ENCODE measurements at regions not wholly inside any gene's neighbourhood (a gene's known extent, or its start where the extent isn't known, plus 50 kb on each side); places are given as distances from the start of the nearest gene placed in this dataset.

GRCh38 chr5:61614606-61615005, 282.5 kb downstream of the ZSWIM6 start:
- no peak overlapping the region for H3K4me2 ChIP-seq (ENCODE audit: low read length)
- no peaks in the 10 kb centered on the region for H3K36me3 ChIP-seq (replicated peaks; ENCODE audit: low read depth, low read length)
- no peaks in the 10 kb centered on the region for H3K79me2 ChIP-seq (ENCODE audit: low read length)
- TF ChIP-seq EZH2phosphoT487 (IDR thresholded peaks at IDR 0.05; ENCODE audit: low read depth): no peak
- TF ChIP-seq CTCF (IDR thresholded peaks at IDR 0.05; ENCODE audit: low read depth, low read length): no peak
- no peaks in the 10 kb centered on the region for H3K4me1 ChIP-seq (ENCODE audit: low read length)
- H3K27me3 ChIP-seq (ENCODE audit: low read depth, low read length): no peaks in the 10 kb centered on the region
- H3K9ac ChIP-seq (ENCODE audit: low read length): no peak overlapping the region
- H2AFZ ChIP-seq (ENCODE audit: low read depth, low read length): no peak overlapping the region
- H3K27ac ChIP-seq (ENCODE audit: low read length): no peak overlapping the region
- no peak overlapping the region for H3K4me3 ChIP-seq (ENCODE audit: low read length)
- H4K20me1 ChIP-seq (ENCODE audit: insufficient read depth, low read length): no peaks in the 10 kb centered on the region
- no peaks in the 10 kb centered on the region for H3K9me3 ChIP-seq (ENCODE audit: insufficient read depth, low read length)

GRCh38 chr5:61617039-61617438, 285.0 kb downstream of the ZSWIM6 start:
- H3K27me3 ChIP-seq (ENCODE audit: low read depth, low read length): no peaks in the 10 kb centered on the region
- no peak overlapping the region for H3K9ac ChIP-seq (ENCODE audit: low read length)
- H3K4me2 ChIP-seq (ENCODE audit: low read length): no peak overlapping the region
- no peak overlapping the region for H3K4me3 ChIP-seq (ENCODE audit: low read length)
- TF ChIP-seq EZH2phosphoT487 (IDR thresholded peaks at IDR 0.05; ENCODE audit: low read depth): no peak
- TF ChIP-seq CTCF (IDR thresholded peaks at IDR 0.05; ENCODE audit: low read depth, low read length): no peak
- H4K20me1 ChIP-seq (ENCODE audit: insufficient read depth, low read length): no peaks in the 10 kb centered on the region
- H3K27ac ChIP-seq (ENCODE audit: low read length): no peak overlapping the region
- no peaks in the 10 kb centered on the region for H3K79me2 ChIP-seq (ENCODE audit: low read length)
- H3K36me3 ChIP-seq (replicated peaks; ENCODE audit: low read depth, low read length): no peaks in the 10 kb centered on the region
- no peaks in the 10 kb centered on the region for H3K9me3 ChIP-seq (ENCODE audit: insufficient read depth, low read length)
- H3K4me1 ChIP-seq (ENCODE audit: low read length): no peaks in the 10 kb centered on the region
- no peak overlapping the region for H2AFZ ChIP-seq (ENCODE audit: low read depth, low read length)

- Histone ChIP-seq H3K27me3 (ENCODE audit: low read depth, low read length) (no peaks in the 10 kb centered on the region), H3K9ac (ENCODE audit: low read length) (no peak overlapping the region), H4K20me1 (ENCODE audit: insufficient read depth, low read length) (no peaks in the 10 kb centered on the region), H2AFZ (ENCODE audit: low read depth, low read length) (no peak overlapping the region), H3K79me2 (ENCODE audit: low read length) (no peaks in the 10 kb centered on the region), H3K4me1 (ENCODE audit: low read length) (no peaks in the 10 kb centered on the region), H3K27ac (ENCODE audit: low read length) (no peak overlapping the region), H3K4me3 (ENCODE audit: low read length) (no peak overlapping the region), H3K4me2 (ENCODE audit: low read length) (no peak overlapping the region), H3K36me3 (replicated peaks; ENCODE audit: low read depth, low read length) (no peaks in the 10 kb centered on the region), H3K9me3 (ENCODE audit: insufficient read depth, low read length) (no peaks in the 10 kb centered on the region)
- no peak for TF ChIP-seq EZH2phosphoT487 (IDR thresholded peaks at IDR 0.05; ENCODE audit: low read depth)
These were observed 286.0 kb downstream of the ZSWIM6 start for GRCh38 chr5:61617995-61618525.

GRCh38 chr5:61618577-61618976, 286.5 kb downstream of the ZSWIM6 start:
- no peak overlapping the region for H3K4me2 ChIP-seq (ENCODE audit: low read length)
- H3K9me3 ChIP-seq (ENCODE audit: insufficient read depth, low read length): no peaks in the 10 kb centered on the region
- H3K4me3 ChIP-seq (ENCODE audit: low read length): no peak overlapping the region
- no peaks in the 10 kb centered on the region for H3K27me3 ChIP-seq (ENCODE audit: low read depth, low read length)
- no peak overlapping the region for H3K27ac ChIP-seq (ENCODE audit: low read length)
- H3K9ac ChIP-seq (ENCODE audit: low read length): no peak overlapping the region
- no peaks in the 10 kb centered on the region for H3K4me1 ChIP-seq (ENCODE audit: low read length)
- no peaks in the 10 kb centered on the region for H4K20me1 ChIP-seq (ENCODE audit: insufficient read depth, low read length)
- H2AFZ ChIP-seq (ENCODE audit: low read depth, low read length): no peak overlapping the region
- no peaks in the 10 kb centered on the region for H3K36me3 ChIP-seq (replicated peaks; ENCODE audit: low read depth, low read length)
- no peaks in the 10 kb centered on the region for H3K79me2 ChIP-seq (ENCODE audit: low read length)
- no peak for TF ChIP-seq CTCF (IDR thresholded peaks at IDR 0.05; ENCODE audit: low read depth, low read length)
- no peak for TF ChIP-seq EZH2phosphoT487 (IDR thresholded peaks at IDR 0.05; ENCODE audit: low read depth)

All from OCI-LY3 (cell line).